ENCODE measurements at regions not wholly inside any gene's neighbourhood (a gene's known extent, or its start where the extent isn't known, plus 50 kb on each side); places are given as distances from the start of the nearest gene placed in this dataset.

GRCh38 chr13:105611424-105611823, 924.0 kb downstream of the EFNB2 start:
- no peak for TF ChIP-seq EZH2phosphoT487 (IDR thresholded peaks at IDR 0.05; ENCODE audit: borderline replicate concordance, low read length)
- no peak for TF ChIP-seq EZH2 (IDR thresholded peaks at IDR 0.05; ENCODE audit: low read length, unreplicated experiment)
- TF ChIP-seq CTCF (conservative IDR thresholded peaks at IDR 0.05; ENCODE audit: low read depth, low read length): no peak

GRCh38 chr13:105608104-105608503, 927.4 kb downstream of the EFNB2 start:
- no peak for ATAC-seq
- CTCF ChIA-PET: no interaction called here
- no peaks in the 10 kb centered on the region for H4K20me1 ChIP-seq (ENCODE audit: low read length)

More at GRCh38 chr13:105611424-105611823, 924.0 kb downstream of the EFNB2 start:
- no peaks in the 10 kb centered on the region for H3K36me3 ChIP-seq (ENCODE audit: low read depth, low read length)
- H4K20me1 ChIP-seq (ENCODE audit: low read length): no peaks in the 10 kb centered on the region
- DNase-seq: no peak
- no peak overlapping the region for H3K4me3 ChIP-seq (ENCODE audit: low read length)
- no peaks in the 10 kb centered on the region for H3K9me2 ChIP-seq (replicated peaks; ENCODE audit: low read length)
- no peaks in the 10 kb centered on the region for H3K9me3 ChIP-seq (ENCODE audit: low read length)
- ChIA-PET POLR2A (ENCODE audit: unreplicated experiment) (no interaction called here), CTCF (no interaction called here)
- no TSS peak for BruUV-seq (replicated peaks)
- no peak for ATAC-seq
- H3K9ac ChIP-seq (ENCODE audit: low read length): no peak overlapping the region
- intact Hi-C loops (cut with micrococcal nuclease): no loop called here
- no peaks in the 10 kb centered on the region for H3K79me2 ChIP-seq (ENCODE audit: low read length)
- no peak overlapping the region for H2AFZ ChIP-seq (ENCODE audit: low read length)
- no peaks in the 10 kb centered on the region for H3K4me1 ChIP-seq (ENCODE audit: insufficient read depth, low read length)
- no peaks in the 10 kb centered on the region for H3K27me3 ChIP-seq (ENCODE audit: low read length)
- no peaks in the 10 kb centered on the region for H3F3A ChIP-seq (ENCODE audit: low read length, unreplicated experiment)
- H3K4me2 ChIP-seq (ENCODE audit: low read length): no peak overlapping the region
- H3K27ac ChIP-seq (ENCODE audit: low read length): no peak overlapping the region

More at GRCh38 chr13:105608104-105608503, 927.4 kb downstream of the EFNB2 start:
- no peak overlapping the region for H3K9ac ChIP-seq (ENCODE audit: low read length)
- H3K4me2 ChIP-seq (ENCODE audit: low read length): no peak overlapping the region
- no peaks in the 10 kb centered on the region for H3K9me3 ChIP-seq (ENCODE audit: low read length)
- intact Hi-C loops (cut with micrococcal nuclease): loop anchor here (10.0 kb wide), 1 partner anchor 143 kb away; the partner anchor contains the start of gene DAOA
- H3K27me3 ChIP-seq (ENCODE audit: low read length): no peaks in the 10 kb centered on the region
- H3K79me2 ChIP-seq (ENCODE audit: low read length): no peaks in the 10 kb centered on the region
- POLR2A ChIA-PET (ENCODE audit: unreplicated experiment): interaction anchor here (0.6 kb wide), 1 partner anchor 1851 kb away, joined by 6 read pairs; no protein-coding TSS in a partner anchor
- H2AFZ ChIP-seq (ENCODE audit: low read length): no peak overlapping the region
- H3K4me1 ChIP-seq (ENCODE audit: insufficient read depth, low read length): no peaks in the 10 kb centered on the region
- H3F3A ChIP-seq (ENCODE audit: low read length, unreplicated experiment): no peaks in the 10 kb centered on the region
- H3K9me2 ChIP-seq (replicated peaks; ENCODE audit: low read length): no peaks in the 10 kb centered on the region
- DNase-seq: no peak
- TF ChIP-seq EZH2phosphoT487 (IDR thresholded peaks at IDR 0.05; ENCODE audit: borderline replicate concordance, low read length) (no peak), CTCF (conservative IDR thresholded peaks at IDR 0.05; ENCODE audit: low read depth, low read length) (no peak), EZH2 (IDR thresholded peaks at IDR 0.05; ENCODE audit: low read length, unreplicated experiment) (no peak)
- H3K27ac ChIP-seq (ENCODE audit: low read length): no peak overlapping the region
- BruUV-seq (replicated peaks): no TSS peak
- no peaks in the 10 kb centered on the region for H3K36me3 ChIP-seq (ENCODE audit: low read depth, low read length)
- H3K4me3 ChIP-seq (ENCODE audit: low read length): no peak overlapping the region
